K562 (cell line): ENCODE measurements at regions not wholly inside any gene's neighbourhood (a gene's known extent, or its start where the extent isn't known, plus 50 kb on each side); places are given as distances from the start of the nearest gene placed in this dataset.

Experiments used
- ATAC-seq: fragments of 200-7000 bp; cut with Tn5 transposase; 3 replicates; pipeline ENCODE4 v1.9.1; 2020; ENCODE audit warnings: moderate library complexity
- BruUV-seq: library from RNA; stranded (reverse); fragments of 400-500 nt; replicated peaks from 2 replicates; lab custom pipeline; 2021; lab: Mats Ljungman, UMichigan
- CTCF ChIA-PET: fragments of 300-600 bp; formaldehyde crosslinking; extraction: SDS; loops from one replicate; lab custom pipeline; 2021; ENCODE audit warnings: low intra/inter-chr PET ratio; lab: Yijun Ruan, JAX
- POLR2A ChIA-PET: fragments of 300-600, 350-650 bp; sonication (Branson Sonifier 250); formaldehyde crosslinking; extraction: SDS; loops from one replicate; lab custom pipeline; 2021; ENCODE audit warnings: antibody characterized with exemption, inconsistent platforms; lab: Yijun Ruan, JAX
- DNase-seq, 4 experiments: peaks; one replicate each; pipeline versions ENCODE4 v3.0.0 to v3.0.0-alpha.2; 2011 to 2018; ENCODE audit warnings: low spot score in 3 of 4, mixed read lengths in 3 of 4; ENCODE audit errors: extremely low read depth in 1 of 4
- FAIRE-seq: peaks from 2 replicates; lab custom pipeline; 2011; peaks lifted over from hg19 to GRCh38; lab: Jason Lieb, UNC
- H2AFZ ChIP-seq: 2 replicates; pipeline ENCODE4 v1.6.0; 2011; ENCODE audit warnings: low read depth, low read length, control low read depth, inconsistent platforms
- H3K27ac ChIP-seq: fragments of 200-600 bp; 3 replicates; pipeline ENCODE4 v1.8.0; 2011; ENCODE audit warnings: low read depth, mild to moderate bottlenecking, control low read depth, inconsistent platforms, low read length, moderate library complexity, mixed read lengths; ENCODE audit errors: extremely low read depth
- H3K27me3 ChIP-seq, 2 experiments: fragments of 300-600 bp in 1 of 2; 2 replicates in 1 of 2; 3 replicates in 1 of 2; pipeline versions ENCODE4 v1.6.0 to v1.8.0; 2011; ENCODE audit warnings: inconsistent platforms in 2 of 2, low read length in 2 of 2, mild to moderate bottlenecking in 1 of 2, mixed read lengths in 1 of 2, moderate library complexity in 1 of 2; ENCODE audit not compliant: control insufficient read depth in 2 of 2, insufficient read depth in 2 of 2
- H3K36me3 ChIP-seq: fragments of 300-600 bp; 3 replicates; pipeline ENCODE4 v1.8.0; 2011; ENCODE audit warnings: mild to moderate bottlenecking, low read length, inconsistent platforms; ENCODE audit not compliant: control insufficient read depth, insufficient read depth
- H3K4me1 ChIP-seq, 2 experiments: fragments of 200-600 bp in 1 of 2; replicated peaks in 1 of 2; 2 replicates in 1 of 2; 3 replicates in 1 of 2; pipeline versions ENCODE4 v1.5.1 to v1.8.0; 2011; ENCODE audit warnings: inconsistent platforms in 2 of 2, low read length in 2 of 2, mild to moderate bottlenecking in 1 of 2, mixed read lengths in 1 of 2, moderate library complexity in 1 of 2; ENCODE audit not compliant: control insufficient read depth in 2 of 2, insufficient read depth in 2 of 2
- H3K4me2 ChIP-seq: 2 replicates; pipeline ENCODE4 v1.6.1; 2011; ENCODE audit warnings: low read length, control low read depth, inconsistent platforms, mixed read lengths; ENCODE audit not compliant: insufficient read depth
- H3K4me3 ChIP-seq: fragments of 200-600 bp; sonication (generic), shearing (Covaris generic); 2 replicates; pipeline ENCODE4 v1.5.1; 2016; ENCODE audit warnings: control low read depth, inconsistent platforms
- H3K79me2 ChIP-seq: fragments of 200-600 bp; 3 replicates; pipeline ENCODE4 v1.8.0; 2011; ENCODE audit warnings: low read length, inconsistent platforms; ENCODE audit not compliant: control insufficient read depth, insufficient read depth
- H3K9ac ChIP-seq, 2 experiments: 2 replicates each; pipeline versions ENCODE4 v1.6.0 to v1.6.1; 2011; ENCODE audit warnings: low read depth in 2 of 2, low read length in 2 of 2, control low read depth in 1 of 2, inconsistent platforms in 1 of 2, mild to moderate bottlenecking in 1 of 2, mixed read lengths in 1 of 2; ENCODE audit not compliant: insufficient read depth in 1 of 2
- H3K9me1 ChIP-seq: one replicate; pipeline ENCODE4 v1.6.0; 2011; ENCODE audit warnings: inconsistent platforms, mild to moderate bottlenecking, low read length, moderate library complexity; ENCODE audit not compliant: control insufficient read depth, insufficient read depth
- H3K9me3 ChIP-seq: replicated peaks from 2 replicates; pipeline ENCODE4 v1.5.1; 2011; ENCODE audit warnings: low read depth, low read length, inconsistent platforms; ENCODE audit not compliant: control insufficient read depth, insufficient read depth
- H4K20me1 ChIP-seq: replicated peaks from 2 replicates; pipeline ENCODE4 v1.6.1; 2011; ENCODE audit warnings: low read length, inconsistent platforms, mixed read lengths; ENCODE audit not compliant: control insufficient read depth, insufficient read depth
- KDM4B ChIP-seq, 2 experiments: fragments of 450-650 bp in 1 of 2; sonication (generic) in 1 of 2; IDR thresholded peaks; 2 replicates each; pipeline ENCODE4 v1.6.1; 2016 to 2017; ENCODE audit warnings: borderline replicate concordance in 2 of 2, antibody characterized with exemption in 1 of 2, low read depth in 1 of 2, mild to moderate bottlenecking in 1 of 2
- KLF16 ChIP-seq: IDR thresholded peaks from 2 replicates; pipeline ENCODE4 v1.6.1; 2016; ENCODE audit warnings: antibody characterized with exemption
- NFRKB ChIP-seq: fragments of 450-650 bp; IDR thresholded peaks from 2 replicates; pipeline ENCODE4 v1.6.1; 2016; ENCODE audit warnings: low read depth
- NR4A1 ChIP-seq, 2 experiments: fragments of 250-450 bp in 1 of 2; fragments of 450-650 bp in 1 of 2; sonication (Bioruptor Pico) in 1 of 2; IDR thresholded peaks; 2 replicates each; pipeline versions ENCODE4 v1.4.0 to v1.6.1; 2016 to 2020; ENCODE audit warnings: mild to moderate bottlenecking in 2 of 2, missing compliant biosample characterization in 1 of 2, missing genetic modification characterization in 1 of 2, moderate library complexity in 1 of 2
- POLR2B ChIP-seq: fragments of 450-650 bp; IDR thresholded peaks from 2 replicates; pipeline ENCODE4 v1.6.1; 2018; ENCODE audit warnings: low read depth; ENCODE audit not compliant: partially characterized antibody
- ZNF134 ChIP-seq: fragments of 250-450 bp; sonication (Bioruptor Pico); conservative IDR thresholded peaks from 2 replicates; pipeline ENCODE4 v1.4.0; 2020
- ZNF146 ChIP-seq: IDR thresholded peaks from one replicate; pipeline ENCODE4 v1.6.1; 2018; ENCODE audit warnings: missing compliant biosample characterization; ENCODE audit not compliant: unreplicated experiment
- ZNF408 ChIP-seq: fragments of 250-450 bp; sonication (Bioruptor Pico); IDR thresholded peaks from 2 replicates; pipeline ENCODE4 v1.4.0; 2020; ENCODE audit warnings: low read depth, mild to moderate bottlenecking, moderate library complexity
- ZNF696 ChIP-seq: fragments of 250-450 bp; sonication (Bioruptor Pico); conservative IDR thresholded peaks from 2 replicates; pipeline ENCODE4 v1.4.0; 2020; ENCODE audit warnings: mild to moderate bottlenecking, moderate library complexity
- WGBS: fragments of 100-300 bp; shearing (Covaris generic); methylation state at CpG from one replicate; pipeline ENCODE4 v1.1.6; 2016; ENCODE audit warnings: low coverage, mixed read lengths; ENCODE audit not compliant: insufficient coverage; ENCODE audit errors: missing lambda C conversion rate; 5-methylcytosine and 5-hydroxymethylcytosine counted together
- in situ Hi-C: fragments of 300-500 bp; cut with MboI; formaldehyde crosslinking; loops from 4 replicates; pipeline ENCODE4 v1.15.0; 2018; ENCODE audit warnings: inconsistent platforms, mixed read lengths
- intact Hi-C: fragments of 100-400 bp; cut with micrococcal nuclease; formaldehyde crosslinking; loops from 2 replicates; pipeline ENCODE4 v1.14.2; 2022

DNA sequence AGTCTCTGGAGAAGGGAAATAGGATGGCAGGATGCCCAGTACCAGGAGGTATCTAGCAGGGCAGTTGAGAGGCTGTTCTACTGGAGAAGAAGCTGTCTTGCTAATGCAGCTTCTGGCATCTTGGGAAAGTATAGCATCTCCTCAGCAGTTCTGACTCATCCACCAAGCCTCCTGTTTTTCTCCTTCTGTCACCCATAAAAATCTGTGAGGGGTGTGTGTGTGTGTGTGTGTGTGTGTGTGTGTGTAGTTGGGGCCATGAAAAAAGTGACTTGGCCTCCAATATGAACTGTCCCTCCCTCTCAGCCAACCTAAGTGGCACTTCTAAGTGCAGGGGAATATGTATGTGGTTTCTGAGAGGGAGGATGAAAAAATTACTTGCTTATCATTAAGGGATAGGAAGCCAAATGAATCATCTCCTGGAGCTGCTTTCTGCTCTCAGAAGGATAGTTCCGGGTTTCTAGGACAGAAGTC is 83.9 kb downstream of the CBLN2 start:
- no peak overlapping the region for H3K4me3 ChIP-seq
- in situ Hi-C loops (no loop called here), intact Hi-C loops (no loop called here)
- no peaks in the 10 kb centered on the region for H3K27me3 ChIP-seq
- DNase-seq, result no peak
- H3K27ac ChIP-seq, result no peak overlapping the region
- ChIA-PET CTCF (no interaction called here), POLR2A (no interaction called here)
- FAIRE-seq, result no peak
- no peaks in the 10 kb centered on the region for H3K36me3 ChIP-seq
- 0% methylated on average over 1 of the region's 1 CpG for WGBS
- TF ChIP-seq ZNF696 (CRISPR knock-in tag) (no peak), POLR2B (no peak), NR4A1 (CRISPR knock-in tag; IDR thresholded peaks at IDR 0.05) (no peak), NR4A1 (tag; IDR thresholded peaks at IDR 0.05) (no peak)
- H3K4me2 ChIP-seq, result no peak overlapping the region
- H3K4me1 ChIP-seq, result no peaks in the 10 kb centered on the region
- no peak overlapping the region for H3K9ac ChIP-seq
- no peak overlapping the region for H2AFZ ChIP-seq
- H3K79me2 ChIP-seq, result no peaks in the 10 kb centered on the region
- BruUV-seq, result no TSS peak
- no peaks in the 10 kb centered on the region for H4K20me1 ChIP-seq
- no peaks in the 10 kb centered on the region for H3K9me1 ChIP-seq
- ATAC-seq, result no peak
- H3K9me3 ChIP-seq, result no peaks in the 10 kb centered on the region

DNA sequence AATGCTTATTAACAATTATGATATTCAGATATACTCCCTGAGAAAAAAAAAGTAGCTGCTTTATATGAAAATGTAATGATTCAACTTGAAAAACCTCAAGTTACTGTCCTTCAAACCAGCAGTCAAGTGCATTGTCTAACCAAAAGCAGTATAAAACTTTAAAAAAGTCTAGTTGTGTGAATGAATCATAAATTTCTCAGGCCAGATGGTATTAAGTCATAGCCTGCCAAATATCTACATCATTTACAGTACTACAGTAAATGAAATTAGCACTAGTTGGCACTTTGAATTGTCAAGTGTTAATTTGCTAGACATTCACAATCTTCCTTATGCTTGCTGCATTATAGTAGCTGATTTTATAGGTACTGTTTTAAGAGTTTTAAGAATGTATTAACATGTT is 85.9 kb downstream of the CBLN2 start:
- H3K9ac ChIP-seq, result no peak overlapping the region
- H3K79me2 ChIP-seq, result no peaks in the 10 kb centered on the region
- H2AFZ ChIP-seq, result no peak overlapping the region
- FAIRE-seq (no peak), DNase-seq (no peak)
- H3K4me2 ChIP-seq, result no peak overlapping the region
- TF ChIP-seq KLF16 (no peak), ZNF146 (no peak), ZNF134 (CRISPR knock-in tag) (no peak), NFRKB (no peak), KDM4B (IDR thresholded peaks at IDR 0.05; ENCODE audit: borderline replicate concordance in 2 of 2, low read depth in 1 of 2) (no peak), ZNF408 (CRISPR knock-in tag) (no peak)
- TF ChIP-seq, all 486 proteins: peak for 0
- no peak for ATAC-seq
- H3K27ac ChIP-seq, result no peak overlapping the region
- no peaks in the 10 kb centered on the region for H3K27me3 ChIP-seq
- H3K4me3 ChIP-seq, result no peak overlapping the region
- ChIA-PET POLR2A (no interaction called here), CTCF (no interaction called here)
- BruUV-seq, result no TSS peak
- no peaks in the 10 kb centered on the region for H3K9me3 ChIP-seq
- intact Hi-C loops, result no loop called here
- no peaks in the 10 kb centered on the region for H3K4me1 ChIP-seq
- no peaks in the 10 kb centered on the region for H3K36me3 ChIP-seq
- in situ Hi-C loops, result no loop called here
- no peaks in the 10 kb centered on the region for H3K9me1 ChIP-seq
- H4K20me1 ChIP-seq, result no peaks in the 10 kb centered on the region
